D721Med (cell line): ENCODE measurements at regions not wholly inside any gene's neighbourhood (a gene's known extent, or its start where the extent isn't known, plus 50 kb on each side); places are given as distances from the start of the nearest gene placed in this dataset.
"Not testable (repeated sequence)": the region's sequence is repeated elsewhere in the genome, so short reads cannot be mapped to it uniquely, and the experiment has no call there.

Source experiments
- DNase-seq: peaks from one replicate; pipeline ENCODE4 v3.0.0; 2011; ENCODE audit warnings: low spot score; ENCODE audit not compliant: insufficient read length
- FAIRE-seq: peaks from 2 replicates; lab custom pipeline; 2011; peaks lifted over from hg19 to GRCh38; lab: Jason Lieb, UNC
- CTCF ChIP-seq: IDR thresholded peaks from 2 replicates; pipeline ENCODE4 v1.5.1; 2012; ENCODE audit warnings: mild to moderate bottlenecking, control low read depth; ENCODE audit not compliant: insufficient read depth; ENCODE audit errors: missing control alignments

GRCh38 chr7:145104400-145104799 lies 268.5 kb upstream of the TPK1 start:
- no peak for FAIRE-seq
- TF ChIP-seq CTCF = no peak
- no peak for DNase-seq

GRCh38 chr7:145102199-145102598 lies 266.3 kb upstream of the TPK1 start:
- not testable (repeated sequence) for DNase-seq, FAIRE-seq

- TF ChIP-seq CTCF = no peak
- no peak for FAIRE-seq
- DNase-seq = no peak
Measured at GRCh38 chr7:145092766-145093165, 256.9 kb upstream of the TPK1 start.

- FAIRE-seq (no peak), DNase-seq (no peak)
- TF ChIP-seq CTCF = no peak
Measured at GRCh38 chr7:145088111-145088745, 252.4 kb upstream of the TPK1 start.

GRCh38 chr7:145082366-145083161 lies 246.7 kb upstream of the TPK1 start:
- no peak for DNase-seq
- FAIRE-seq = no peak
- no peak for TF ChIP-seq CTCF

GRCh38 chr7:145065473-145065872 lies 229.6 kb upstream of the TPK1 start:
- DNase-seq (no peak), FAIRE-seq (no peak)
- no peak for TF ChIP-seq CTCF

- FAIRE-seq (no peak), DNase-seq (no peak)
- no peak for TF ChIP-seq CTCF
Measured at GRCh38 chr7:145064114-145064513, 228.3 kb upstream of the TPK1 start.
